Psoas muscle (tissue), 7 donors: ENCODE measurements at regions not wholly inside any gene's neighbourhood (a gene's known extent, or its start where the extent isn't known, plus 50 kb on each side); places are given as distances from the start of the nearest gene placed in this dataset.

Experiments
- ATAC-seq, 4 donors: fragments of 200-7000 bp; cut with Tn5 transposase; one replicate each; pipeline ENCODE4 v1.9.1; 2020; ENCODE audit warnings: moderate library complexity in 3 of 4, mild to moderate bottlenecking in 2 of 4
- DNase-seq, 2 donors: peaks; one replicate each; pipeline ENCODE4 v3.0.0-alpha.2; 2020
- H3K27ac ChIP-seq: fragments of 200-600 bp; one replicate; pipeline ENCODE4 v1.8.0; 2022
- H3K27me3 ChIP-seq, 3 donors: fragments of 200-600 bp in 1 of 3; one replicate each; pipeline versions ENCODE4 v1.6.1 to v1.8.0; 2013 to 2022; ENCODE audit warnings: low read length in 2 of 3, mild to moderate bottlenecking in 2 of 3, moderate library complexity in 1 of 3; ENCODE audit not compliant: insufficient read depth in 3 of 3
- H3K36me3 ChIP-seq, 2 donors: fragments of 200-600 bp in 1 of 2; one replicate each; pipeline versions ENCODE4 v1.6.1 to v1.8.0; 2013 to 2022; ENCODE audit warnings: low read depth in 1 of 2, mild to moderate bottlenecking in 1 of 2, moderate library complexity in 1 of 2; ENCODE audit not compliant: insufficient read depth in 1 of 2
- H3K4me1 ChIP-seq: fragments of 200-600 bp; one replicate; pipeline ENCODE4 v1.8.0; 2022
- H3K4me3 ChIP-seq: fragments of 200-600 bp; one replicate; pipeline ENCODE4 v1.8.0; 2022; ENCODE audit warnings: mild to moderate bottlenecking
- H3K9me3 ChIP-seq: fragments of 200-600 bp; one replicate; pipeline ENCODE4 v1.8.0; 2022
- CTCF ChIP-seq: fragments of 200-600 bp; IDR thresholded peaks from one replicate; pipeline ENCODE4 v1.8.0; 2022; ENCODE audit warnings: antibody characterized with exemption
- WGBS, 3 donors: extraction: QIAGEN DNeasy Blood & Tissue Kit; methylation state at CpG; one replicate each; pipeline versions ENCODE4 v1.1.6 to v1.1.7; 2013; 5-methylcytosine and 5-hydroxymethylcytosine counted together
- intact Hi-C, 2 donors: fragments of 100-400 bp; cut with DNase I; formaldehyde crosslinking; loops; one replicate each; pipeline versions ENCODE4 v1.11.0 to v1.14.2; 2022
- donor health status: healthy with polysubstance abuse.
- donor health status: DM: no; HTN: no; CAD: no; lungs with moderate emphysema.
- donor health status: Bipolar disorder and iron deficiency.
- donor health status: healthy.
- donor health status: DM: yes; HTN: yes; CAD: no.
- donor health status: DM: no; HTN: no; CAD: no.
- donor health status: DM: yes; HTN: yes; CAD: no.

DNA sequence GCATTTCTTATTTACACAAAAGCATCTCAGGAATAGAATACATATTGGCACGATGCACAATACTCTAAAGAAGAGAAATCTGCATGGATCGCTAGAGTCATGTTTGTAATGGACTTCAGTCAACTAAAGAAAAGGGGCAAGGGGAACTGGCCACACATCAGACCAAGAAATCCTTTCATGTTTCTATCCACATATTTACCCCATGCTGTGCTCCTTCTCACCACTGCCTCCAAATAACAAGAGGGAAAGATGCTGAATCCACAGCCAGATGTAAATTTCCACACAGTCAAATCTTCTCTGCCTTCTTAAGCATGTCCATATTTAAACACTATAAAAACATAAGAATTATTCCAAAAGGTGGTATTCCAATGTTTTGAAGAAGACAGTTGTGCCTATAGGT is 67.6 kb downstream of the COX18 start:
- Histone ChIP-seq H3K36me3 (no peaks in the 10 kb centered on the region), H3K27ac (no peak overlapping the region), H3K4me3 (no peak overlapping the region), H3K4me1 (no peaks in the 10 kb centered on the region), H3K9me3 (no peaks in the 10 kb centered on the region), H3K27me3 (no peaks in the 10 kb centered on the region)
- no peak for DNase-seq
- no peak for TF ChIP-seq CTCF
- intact Hi-C loops: no loop called here
- no peak for ATAC-seq
- 70 to 76% (median 76%) methylated on average over 2 of the region's 2 CpGs for WGBS, 3 donors

GRCh38 chr4:72997409-72997808 is 72.1 kb downstream of the COX18 start:
- no peak overlapping the region for H3K4me3 ChIP-seq
- H3K27ac ChIP-seq: no peak overlapping the region
- no peaks in the 10 kb centered on the region for H3K9me3 ChIP-seq
- no peaks in the 10 kb centered on the region for H3K4me1 ChIP-seq
- H3K27me3 ChIP-seq: no peaks in the 10 kb centered on the region
- H3K36me3 ChIP-seq: no peaks in the 10 kb centered on the region
- TF ChIP-seq CTCF: no peak
- no peak for DNase-seq
- intact Hi-C loops: no loop called here
- WGBS, 3 donors: 60 to 76% (median 74%) methylated on average over 3 of the region's 3 CpGs
- ATAC-seq: no peak

DNA sequence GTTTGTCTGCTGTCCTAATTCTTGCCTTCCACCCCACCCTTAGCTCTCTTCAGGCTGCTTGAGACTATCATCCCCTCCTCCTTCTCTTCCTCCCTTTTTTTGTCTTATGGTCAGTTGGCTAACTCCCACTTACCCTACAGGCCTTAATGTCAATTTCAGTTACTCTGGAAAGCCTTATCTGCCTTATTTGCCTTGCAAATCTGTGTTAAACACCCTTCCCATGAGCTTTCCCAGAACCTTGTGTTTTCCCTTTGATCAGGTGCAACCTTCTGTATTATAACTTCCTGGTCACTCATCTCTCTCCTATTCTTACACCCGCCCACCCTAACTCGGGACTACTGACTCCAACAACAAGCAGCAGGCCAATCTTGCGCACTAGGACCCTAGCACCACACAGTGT is 74.8 kb downstream of the COX18 start:
- TF ChIP-seq CTCF: no peak
- no peaks in the 10 kb centered on the region for H3K27me3 ChIP-seq
- no peak for DNase-seq
- WGBS, 3 donors: 87 to 90% (median 88%) methylated on average over 3 of the region's 3 CpGs
- no peaks in the 10 kb centered on the region for H3K4me1 ChIP-seq
- H3K27ac ChIP-seq: no peak overlapping the region
- ATAC-seq: no peak
- H3K4me3 ChIP-seq: no peak overlapping the region
- no peaks in the 10 kb centered on the region for H3K36me3 ChIP-seq
- intact Hi-C loops: no loop called here
- no peaks in the 10 kb centered on the region for H3K9me3 ChIP-seq

DNA sequence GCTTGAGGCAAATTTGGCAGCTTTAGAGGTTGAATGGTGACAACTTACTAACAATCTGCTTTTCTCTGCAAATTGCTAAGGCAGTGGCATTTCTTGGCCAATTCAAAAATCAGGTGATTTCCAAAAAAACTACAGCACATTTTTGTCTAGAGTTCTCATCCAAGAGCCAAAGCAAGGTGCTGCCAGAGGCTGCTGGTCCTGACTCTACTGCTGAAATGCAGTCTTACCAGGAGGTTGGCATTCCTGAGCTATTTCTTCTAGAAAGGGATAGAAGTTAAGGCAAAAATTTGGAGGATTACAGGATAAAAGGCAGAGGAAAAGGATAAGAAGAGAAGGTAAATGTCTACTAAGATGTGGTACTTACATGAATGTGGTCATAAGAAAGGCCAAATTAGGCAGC is 75.6 kb downstream of the COX18 start:
- no peak for ATAC-seq
- intact Hi-C loops: no loop called here
- DNase-seq: no peak
- Histone ChIP-seq H3K4me3 (no peak overlapping the region), H3K4me1 (no peaks in the 10 kb centered on the region), H3K27me3 (no peaks in the 10 kb centered on the region), H3K9me3 (no peaks in the 10 kb centered on the region), H3K27ac (no peak overlapping the region), H3K36me3 (no peaks in the 10 kb centered on the region)
- TF ChIP-seq CTCF: no peak

DNA sequence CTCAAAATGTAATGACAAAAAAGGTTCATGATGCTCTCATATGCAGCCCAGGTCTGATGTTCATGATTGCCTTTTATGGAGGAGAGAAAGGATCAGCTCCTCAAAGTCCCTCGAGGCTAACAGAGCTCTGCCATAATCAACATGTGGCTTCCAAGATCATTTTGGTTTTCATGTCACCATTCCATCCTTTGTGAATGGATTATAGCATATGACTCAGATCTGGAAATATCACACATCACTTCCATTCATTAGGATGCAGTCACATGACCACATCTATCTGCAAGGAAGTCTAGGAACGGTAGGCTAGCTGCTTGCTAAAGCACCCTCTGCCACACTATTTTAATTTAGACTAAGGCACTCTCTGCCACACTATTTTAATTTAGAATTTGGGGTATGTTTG is 77.6 kb downstream of the COX18 start:
- intact Hi-C loops: no loop called here
- Histone ChIP-seq H3K27ac (no peak overlapping the region), H3K4me3 (no peak overlapping the region), H3K36me3 (no peaks in the 10 kb centered on the region), H3K9me3 (no peaks in the 10 kb centered on the region), H3K27me3 (no peaks in the 10 kb centered on the region), H3K4me1 (no peaks in the 10 kb centered on the region)
- WGBS, 3 donors: 39 to 45% (median 43%) methylated on average over 2 of the region's 2 CpGs
- ATAC-seq (no peak), DNase-seq (no peak)
- TF ChIP-seq CTCF: no peak
